Left ventricle myocardium inferior (tissue), 1 donor: ENCODE measurements at regions not wholly inside any gene's neighbourhood (a gene's known extent, or its start where the extent isn't known, plus 50 kb on each side); places are given as distances from the start of the nearest gene placed in this dataset.
A peak's percentile ranks its signal among the peaks of the same experiment; 100 is the strongest.

Experiments used
- DNase-seq: peaks from one replicate; pipeline ENCODE4 v3.0.0-alpha.2; 2020
- H3K27ac ChIP-seq: fragments of 200-600 bp; replicated peaks from 2 replicates; pipeline ENCODE4 v1.8.0; 2021
- H3K27me3 ChIP-seq: fragments of 200-600 bp; 2 replicates; pipeline ENCODE4 v1.8.0; 2021; ENCODE audit warnings: low read depth
- H3K36me3 ChIP-seq: fragments of 200-600 bp; 2 replicates; pipeline ENCODE4 v1.8.0; 2021
- H3K4me1 ChIP-seq: fragments of 200-600 bp; 2 replicates; pipeline ENCODE4 v1.8.0; 2021
- H3K4me3 ChIP-seq: fragments of 200-600 bp; 2 replicates; pipeline ENCODE4 v1.8.0; 2021; ENCODE audit warnings: mild to moderate bottlenecking, moderate library complexity
- H3K9me3 ChIP-seq: fragments of 200-600 bp; replicated peaks from 2 replicates; pipeline ENCODE4 v1.8.0; 2021
- CTCF ChIP-seq: fragments of 200-600 bp; IDR thresholded peaks from 2 replicates; pipeline ENCODE4 v1.8.0; 2021; ENCODE audit warnings: antibody characterized with exemption, mild to moderate bottlenecking, borderline replicate concordance
- intact Hi-C: fragments of 100-400 bp; cut with micrococcal nuclease; formaldehyde crosslinking; loops from one replicate; pipeline ENCODE4 v1.11.0; 2022
- donor health status: DM: no; HTN: yes; CAD: no; lungs with severe emphysema.

- no peak for TF ChIP-seq CTCF
- peak overlapping the region; percentile 69 for H3K27ac ChIP-seq
Observed at GRCh38 chr2:19711470-19712372, 190.1 kb downstream of the TTC32 start.

GRCh38 chr2:19710230-19710629 lies 191.6 kb downstream of the TTC32 start:
- intact Hi-C loops, result no loop called here
- no peaks in the 10 kb centered on the region for H3K27me3 ChIP-seq
- peaks cover 4% of the 10 kb centered on the region for H3K9me3 ChIP-seq
- H3K27ac ChIP-seq, result peak overlapping the region; percentile 11
- no peaks in the 10 kb centered on the region for H3K36me3 ChIP-seq
- TF ChIP-seq CTCF, result no peak
- H3K4me3 ChIP-seq, result no peak overlapping the region
- peaks cover 25% of the 10 kb centered on the region for H3K4me1 ChIP-seq
- no peak for DNase-seq

More at GRCh38 chr2:19711470-19712372, 190.1 kb downstream of the TTC32 start:
- no peak for DNase-seq
- peaks cover 25% of the 10 kb centered on the region for H3K4me1 ChIP-seq
- intact Hi-C loops, result no loop called here
- H3K27me3 ChIP-seq, result no peaks in the 10 kb centered on the region
- no peak overlapping the region for H3K4me3 ChIP-seq
- H3K9me3 ChIP-seq, result peaks cover 4% of the 10 kb centered on the region
- no peaks in the 10 kb centered on the region for H3K36me3 ChIP-seq

- Histone ChIP-seq H3K36me3 (no peaks in the 10 kb centered on the region), H3K27me3 (no peaks in the 10 kb centered on the region), H3K4me1 (peaks cover 25% of the 10 kb centered on the region), H3K4me3 (no peak overlapping the region), H3K27ac (no peak overlapping the region), H3K9me3 (peaks cover 4% of the 10 kb centered on the region)
- intact Hi-C loops, result no loop called here
- DNase-seq, result no peak
- no peak for TF ChIP-seq CTCF
Observed at GRCh38 chr2:19709553-19709952, 192.2 kb downstream of the TTC32 start.

- no peaks in the 10 kb centered on the region for H3K36me3 ChIP-seq
- no peak overlapping the region for H3K27ac ChIP-seq
- intact Hi-C loops, result no loop called here
- peaks cover 4% of the 10 kb centered on the region for H3K9me3 ChIP-seq
- no peak for DNase-seq
- TF ChIP-seq CTCF, result no peak
- H3K4me3 ChIP-seq, result no peak overlapping the region
- peaks cover 25% of the 10 kb centered on the region for H3K4me1 ChIP-seq
- H3K27me3 ChIP-seq, result no peaks in the 10 kb centered on the region
Observed at GRCh38 chr2:19708776-19709175, 193.0 kb downstream of the TTC32 start.

GRCh38 chr2:19706332-19706731 lies 195.5 kb downstream of the TTC32 start:
- H3K4me1 ChIP-seq, result peaks cover 16% of the 10 kb centered on the region
- no peak for DNase-seq
- TF ChIP-seq CTCF, result no peak
- no peak overlapping the region for H3K27ac ChIP-seq
- H3K4me3 ChIP-seq, result no peak overlapping the region
- H3K27me3 ChIP-seq, result no peaks in the 10 kb centered on the region
- intact Hi-C loops, result no loop called here
- H3K9me3 ChIP-seq, result no peaks in the 10 kb centered on the region
- H3K36me3 ChIP-seq, result no peaks in the 10 kb centered on the region
